Hematopoietic multipotent progenitor cell treated with erythropoietin and hydrocortisone succinate and interleukin-3 and kit ligand, for 8 days (in vitro differentiated cells): ENCODE measurements at regions not wholly inside any gene's neighbourhood (a gene's known extent, or its start where the extent isn't known, plus 50 kb on each side); places are given as distances from the start of the nearest gene placed in this dataset.

Experiments used
- DNase-seq: peaks from one replicate; pipeline ENCODE4 v3.0.0-alpha.2; 2015

DNA sequence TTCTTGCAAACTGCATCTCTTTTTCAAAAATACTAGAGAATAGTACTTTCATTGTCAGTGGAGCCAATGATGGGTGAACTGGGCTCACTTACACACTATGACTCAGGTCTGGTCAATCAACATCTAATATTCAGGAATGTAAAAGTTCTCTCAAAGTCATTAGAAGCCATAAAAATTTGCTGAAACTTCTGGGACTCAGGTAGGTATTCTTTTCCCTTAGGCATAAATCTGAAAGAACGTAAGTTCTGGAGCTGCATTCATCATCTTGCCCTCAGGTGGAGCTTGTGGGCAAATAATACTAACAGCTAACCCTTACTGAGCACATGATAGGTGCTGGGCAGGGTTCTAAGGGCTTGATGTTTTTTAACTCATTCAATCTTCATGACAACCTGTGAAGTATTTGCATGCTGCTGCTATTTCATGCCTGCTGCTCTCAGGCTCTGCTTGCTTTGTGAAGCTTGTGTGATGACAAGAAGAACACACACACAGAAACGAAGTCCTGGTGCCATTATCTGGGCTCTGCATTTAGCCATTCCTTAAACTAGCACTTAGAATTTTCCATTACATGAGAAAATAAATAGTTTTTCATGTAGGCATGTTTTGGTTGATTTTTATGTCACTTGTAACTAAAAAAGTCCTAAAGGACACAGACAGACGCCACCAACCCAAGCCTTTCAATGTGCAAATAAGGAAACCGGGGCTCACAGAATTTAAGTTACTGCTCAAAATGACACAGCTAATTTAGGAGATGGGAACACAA is 394.2 kb upstream of the LYPLAL1 start:
- DNase-seq: no peak

GRCh38 chr1:218783131-218783530 is 390.5 kb upstream of the LYPLAL1 start:
- no peak for DNase-seq

DNA sequence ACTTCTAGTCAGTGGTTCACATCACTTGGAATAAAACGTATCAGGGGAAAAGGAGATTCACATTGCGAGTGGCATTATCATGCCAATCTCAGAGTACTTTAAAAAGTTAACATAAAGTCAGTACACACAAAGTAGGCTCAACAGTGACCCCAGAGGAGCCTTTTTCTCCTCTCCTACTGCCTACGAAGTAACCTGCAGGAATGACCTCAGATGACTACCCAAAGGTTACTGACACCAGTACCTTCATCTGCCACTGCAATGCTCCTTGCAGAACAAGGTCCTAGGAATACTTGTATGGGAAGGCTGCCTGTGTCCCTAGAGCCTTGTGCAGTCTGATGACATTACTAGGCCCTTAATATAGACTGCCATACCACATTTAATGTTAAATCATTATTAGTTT is 389.8 kb upstream of the LYPLAL1 start:
- DNase-seq: no peak

GRCh38 chr1:218785928-218786327 is 387.8 kb upstream of the LYPLAL1 start:
- DNase-seq: no peak

GRCh38 chr1:218787826-218788225 is 385.9 kb upstream of the LYPLAL1 start:
- DNase-seq: no peak

DNA sequence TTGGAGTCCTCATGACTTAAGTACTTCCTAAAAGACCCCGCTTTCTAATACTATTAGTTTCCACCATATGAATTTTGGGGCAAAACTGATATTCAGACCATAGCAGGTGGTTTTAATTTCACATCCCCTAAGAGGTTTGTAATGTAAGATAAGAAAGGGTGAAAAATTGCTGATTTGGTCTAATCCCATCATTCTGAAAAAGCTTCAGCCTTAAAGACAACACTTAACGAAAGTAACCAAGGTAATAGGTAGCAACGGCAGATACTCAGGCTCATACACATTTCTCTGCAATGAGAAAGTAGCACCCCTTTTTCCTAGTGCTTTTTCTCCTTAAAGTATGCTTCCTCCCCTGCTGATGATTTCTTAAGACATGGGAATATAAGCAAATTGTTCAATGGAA is 376.9 kb upstream of the LYPLAL1 start:
- DNase-seq: no peak

DNA sequence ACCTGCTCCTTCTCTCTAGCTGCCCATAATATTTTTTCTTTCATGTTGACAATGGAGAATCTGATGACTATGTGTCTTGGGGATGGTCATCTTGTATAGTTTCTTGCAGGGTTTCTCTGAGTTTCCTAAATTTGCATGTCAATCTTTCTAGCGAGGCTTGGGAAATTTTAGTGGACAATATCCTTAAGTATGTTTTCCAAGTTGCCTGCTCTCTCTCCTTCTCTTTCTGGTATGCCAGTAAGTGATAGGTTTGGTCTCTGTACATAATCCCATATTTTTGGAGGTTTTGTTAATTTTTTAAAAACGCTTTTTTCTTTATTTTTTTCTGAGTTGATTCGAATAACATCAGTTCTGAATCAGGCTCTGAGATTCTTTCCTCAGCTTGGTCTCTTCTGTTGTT is 370.9 kb upstream of the LYPLAL1 start:
- DNase-seq: no peak

- DNase-seq: no peak
Observed at GRCh38 chr1:218803351-218803997, 370.2 kb upstream of the LYPLAL1 start.

GRCh38 chr1:218804014-218804785 is 369.5 kb upstream of the LYPLAL1 start:
- no peak for DNase-seq

- DNase-seq: no peak
Observed at GRCh38 chr1:218809061-218809460, 364.6 kb upstream of the LYPLAL1 start.

DNA sequence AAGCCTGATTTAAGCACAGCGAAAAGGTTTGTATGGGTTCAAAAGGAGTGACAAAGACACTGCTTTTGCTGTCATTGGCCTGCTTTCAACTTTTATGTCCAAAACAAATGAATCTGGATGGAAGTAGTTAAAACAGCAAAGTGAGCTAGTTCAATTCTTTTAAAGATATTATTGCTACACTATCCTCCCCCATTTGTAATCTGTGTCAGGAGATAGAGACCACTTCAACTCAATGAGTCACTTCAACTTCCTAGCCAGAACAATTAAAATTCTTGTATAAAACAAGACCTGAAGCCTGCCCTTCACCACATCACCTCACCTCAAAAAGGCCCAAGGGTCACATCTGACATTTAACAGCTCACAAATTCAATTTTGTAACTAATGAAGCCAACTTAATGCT is 364.1 kb upstream of the LYPLAL1 start:
- DNase-seq: no peak

- no peak for DNase-seq
Observed at GRCh38 chr1:218810306-218810705, 363.4 kb upstream of the LYPLAL1 start.

GRCh38 chr1:218811497-218811896 is 362.2 kb upstream of the LYPLAL1 start:
- DNase-seq: no peak

GRCh38 chr1:218812360-218812759 is 361.3 kb upstream of the LYPLAL1 start:
- DNase-seq: no peak

DNA sequence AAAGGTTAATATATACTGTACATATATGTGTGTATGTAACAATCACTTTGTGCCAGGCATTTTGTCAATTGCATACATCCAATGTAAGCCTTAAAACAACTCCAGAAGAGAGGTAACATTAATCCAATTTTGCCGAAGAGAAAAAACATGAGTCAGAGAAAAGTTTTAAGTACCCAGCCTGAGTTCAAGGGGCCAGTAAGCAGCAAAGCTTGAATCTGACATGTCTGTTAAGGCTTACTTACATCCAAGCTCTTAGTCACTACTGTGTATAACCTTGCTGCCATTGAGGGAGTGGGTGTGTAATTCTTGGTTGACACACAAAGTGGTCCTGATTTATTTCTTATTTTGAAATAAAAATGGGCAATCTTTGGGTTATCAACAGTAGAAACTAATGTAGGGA is 360.4 kb upstream of the LYPLAL1 start:
- DNase-seq: no peak

GRCh38 chr1:218815076-218815475 is 358.6 kb upstream of the LYPLAL1 start:
- no peak for DNase-seq

DNA sequence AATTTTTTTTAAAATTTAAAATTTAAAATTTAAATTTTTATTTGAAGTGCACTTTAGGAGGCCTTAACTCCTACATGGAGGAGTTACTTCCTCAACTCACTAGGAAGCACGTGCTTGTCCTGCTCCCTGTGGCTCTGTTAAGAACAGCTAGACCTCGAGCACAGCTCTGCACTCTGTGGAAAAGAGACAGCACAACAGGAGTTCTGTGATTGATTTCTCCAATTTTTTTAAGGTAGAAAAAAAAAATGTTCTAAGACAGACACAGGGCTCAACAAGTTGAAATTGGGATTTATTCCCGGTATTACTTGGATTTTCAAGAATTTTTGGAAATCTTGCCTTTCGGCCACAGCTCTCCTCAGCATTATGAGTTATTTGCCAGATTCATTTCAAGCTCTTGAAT is 356.6 kb upstream of the LYPLAL1 start:
- DNase-seq: no peak

DNA sequence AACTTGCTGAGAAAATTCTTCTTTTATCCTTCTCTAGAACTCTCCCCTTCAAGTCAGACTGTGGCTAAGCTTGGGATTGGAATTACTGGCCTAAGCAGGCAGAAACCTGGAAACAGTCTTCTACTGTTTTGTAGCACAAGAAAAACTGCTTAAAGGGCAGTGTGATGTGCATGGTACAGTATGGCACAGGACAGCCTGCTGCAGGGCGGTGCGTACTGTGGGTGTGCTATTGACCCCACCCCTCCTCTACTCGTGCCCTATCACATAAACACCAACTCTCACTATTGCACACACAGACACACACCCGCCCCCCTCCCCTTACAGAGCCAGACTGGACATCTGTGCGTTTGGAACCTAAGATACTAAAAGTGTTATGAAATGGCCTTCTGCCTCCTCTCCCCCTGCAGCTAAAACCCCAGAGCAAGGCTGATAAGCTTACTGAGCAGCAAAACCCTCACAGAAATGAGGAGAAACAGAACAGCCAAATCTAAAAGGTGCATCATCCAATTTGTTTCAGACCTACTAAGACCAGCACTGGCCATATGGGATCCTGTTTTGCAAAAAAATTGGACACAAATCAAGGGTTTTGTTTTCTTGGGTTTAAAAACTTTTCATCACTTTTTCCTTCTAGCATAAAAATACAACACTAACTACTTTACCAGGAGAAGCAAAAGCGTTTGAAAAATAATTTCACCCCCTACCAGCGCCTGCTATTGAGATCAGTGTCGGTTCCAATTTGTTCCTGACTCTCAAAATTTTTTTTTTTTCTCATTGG is 355.8 kb upstream of the LYPLAL1 start:
- no peak for DNase-seq

- DNase-seq: no peak
Observed at GRCh38 chr1:218823291-218823900, 350.3 kb upstream of the LYPLAL1 start.

DNA sequence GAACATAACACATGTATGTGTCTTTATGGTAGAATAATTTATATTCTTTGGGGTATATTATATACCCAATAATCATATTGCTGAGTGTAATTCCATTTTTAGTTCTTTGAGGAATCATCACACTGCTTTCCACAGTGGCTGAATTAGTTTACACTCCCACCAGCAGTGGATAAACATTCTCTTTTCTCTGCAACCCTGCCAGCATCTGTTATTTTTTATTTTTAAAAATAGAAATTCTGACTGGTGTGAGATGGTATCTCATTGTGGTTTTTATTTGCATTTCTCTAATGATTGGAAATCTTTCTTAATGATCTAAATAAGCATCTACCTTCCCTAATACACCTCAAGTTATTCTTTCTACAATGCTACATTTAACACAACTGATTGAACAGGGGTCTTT is 346.2 kb upstream of the LYPLAL1 start:
- DNase-seq: no peak

DNA sequence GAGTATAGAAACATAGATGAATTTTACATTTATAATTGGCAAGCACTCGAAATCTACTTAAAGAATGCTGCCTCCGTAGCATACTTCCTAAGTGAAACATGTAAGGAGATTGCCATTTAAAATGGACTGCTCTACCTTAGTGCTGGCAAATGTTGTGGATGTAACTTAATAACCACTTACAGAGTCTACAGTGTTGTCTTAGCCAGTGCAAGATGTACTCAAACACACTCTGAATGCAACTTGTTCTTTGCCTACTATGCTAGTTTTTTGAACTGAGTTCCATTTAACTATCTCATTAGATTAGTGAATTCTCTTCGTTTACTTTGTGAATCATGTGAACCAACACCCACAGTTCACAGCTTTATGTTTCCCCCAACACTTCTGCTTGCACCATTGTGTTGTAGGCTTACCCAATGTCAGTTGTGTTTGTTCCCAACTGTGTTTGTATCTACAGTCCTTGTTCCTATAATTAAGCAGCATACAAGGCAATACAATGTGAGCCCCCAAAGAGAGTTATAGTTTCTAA is 345.5 kb upstream of the LYPLAL1 start:
- no peak for DNase-seq

GRCh38 chr1:218829097-218829496 is 344.6 kb upstream of the LYPLAL1 start:
- no peak for DNase-seq

- no peak for DNase-seq
Observed at GRCh38 chr1:218835609-218836008, 338.1 kb upstream of the LYPLAL1 start.
